22Rv1 (cell line): ENCODE measurements at regions not wholly inside any gene's neighbourhood (a gene's known extent, or its start where the extent isn't known, plus 50 kb on each side); places are given as distances from the start of the nearest gene placed in this dataset.

Experiments
- H3K27ac ChIP-seq: fragments of 450-650 bp; 2 replicates; pipeline ENCODE4 v1.5.1; 2017
- CTCF ChIP-seq: fragments of 450-650 bp; IDR thresholded peaks from 2 replicates; pipeline ENCODE4 v1.5.1; 2017; ENCODE audit warnings: mild to moderate bottlenecking
- ZFX ChIP-seq: fragments of 450-650 bp; IDR thresholded peaks from 2 replicates; pipeline ENCODE4 v1.6.1; 2017; ENCODE audit warnings: antibody characterized with exemption, borderline replicate concordance

DNA sequence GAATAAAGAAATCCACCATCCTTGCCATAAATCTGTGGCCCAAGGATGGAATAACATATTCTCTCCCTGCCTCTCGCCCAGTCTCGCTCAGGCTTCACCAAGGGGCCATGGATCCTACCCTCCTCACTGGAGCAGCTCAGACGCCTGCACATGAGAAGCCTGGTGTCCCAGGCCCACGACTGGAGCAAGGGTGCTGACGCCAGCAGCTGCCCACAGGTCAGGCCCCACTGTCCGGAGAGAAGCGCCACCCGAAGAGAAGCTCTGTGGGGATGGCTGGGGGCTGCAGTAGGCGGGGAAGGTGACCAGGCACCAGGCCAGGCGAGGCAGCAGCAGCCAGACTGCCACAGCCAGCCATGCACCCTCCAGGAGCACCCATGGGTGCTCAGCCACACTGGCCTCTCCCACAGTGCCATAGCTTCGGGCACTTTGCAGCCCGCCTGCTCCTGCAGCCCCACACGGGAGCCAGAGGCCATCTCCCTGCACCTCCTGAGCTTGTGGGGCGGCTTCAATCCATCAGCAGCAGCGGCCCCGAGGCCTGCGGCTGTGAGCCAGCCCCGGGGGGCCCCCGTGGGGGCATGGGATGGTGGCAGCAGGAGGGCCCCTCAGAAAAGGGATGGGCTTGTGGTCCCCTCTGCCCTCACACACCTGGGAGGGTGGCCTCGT, 286.2 kb upstream of the SGK1 start:
- H3K27ac ChIP-seq = no peak overlapping the region
- TF ChIP-seq ZFX (no peak), CTCF (no peak)

GRCh38 chr6:134603561-134603960, 285.6 kb upstream of the SGK1 start:
- TF ChIP-seq CTCF (no peak), ZFX (no peak)

GRCh38 chr6:134602123-134602522, 284.2 kb upstream of the SGK1 start:
- no peak overlapping the region for H3K27ac ChIP-seq
- TF ChIP-seq ZFX = no peak
- no peak for TF ChIP-seq CTCF

More at GRCh38 chr6:134603561-134603960, 285.6 kb upstream of the SGK1 start:
- no peak overlapping the region for H3K27ac ChIP-seq

DNA sequence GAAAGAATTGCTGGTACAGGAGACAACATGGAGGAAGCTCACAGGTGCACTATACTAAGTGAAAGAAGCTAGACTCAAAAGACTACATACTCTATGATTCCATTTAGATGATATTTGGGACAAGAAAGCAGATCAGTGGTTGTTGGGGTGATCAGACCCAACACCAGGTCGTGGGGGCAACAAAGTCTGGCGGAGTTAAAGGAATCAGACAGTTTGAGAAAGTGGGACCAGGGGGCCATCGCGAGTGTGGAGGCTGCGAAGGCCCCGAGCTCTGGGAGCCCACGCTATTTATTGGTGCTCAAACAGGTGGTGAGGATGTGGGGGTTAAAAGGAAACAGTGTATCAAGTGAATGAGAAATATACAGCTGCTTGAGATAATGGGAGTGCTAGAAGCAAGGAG, 282.8 kb upstream of the SGK1 start:
- no peak overlapping the region for H3K27ac ChIP-seq

GRCh38 chr6:134599079-134599478, 281.2 kb upstream of the SGK1 start:
- H3K27ac ChIP-seq = no peak overlapping the region
- TF ChIP-seq ZFX (no peak), CTCF (no peak)

More for the DNA sequence above, 282.8 kb upstream of the SGK1 start:
- TF ChIP-seq ZFX (no peak), CTCF (no peak)

- TF ChIP-seq CTCF (no peak), ZFX (no peak)
- H3K27ac ChIP-seq = no peak overlapping the region
Measured at GRCh38 chr6:134596191-134596590, 278.3 kb upstream of the SGK1 start.

DNA sequence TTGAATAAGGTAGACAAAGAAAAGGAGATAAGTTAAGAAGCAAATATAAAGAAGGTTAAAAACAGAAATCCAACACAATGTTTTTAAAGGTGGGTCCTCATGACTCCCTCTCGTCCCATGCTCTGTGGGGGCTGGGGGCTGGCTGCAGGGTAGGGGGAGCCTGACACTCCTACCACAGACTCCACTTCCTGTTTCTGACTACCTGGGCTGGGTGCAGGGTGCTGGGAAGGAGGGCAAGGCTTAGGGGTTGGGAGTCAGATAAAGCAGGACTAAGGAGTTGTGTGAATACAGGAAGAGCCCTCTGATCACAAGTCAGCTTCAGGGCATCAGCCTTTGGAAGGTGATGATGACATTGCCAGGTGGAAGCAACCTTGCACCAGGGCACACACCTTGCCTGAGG, 277.0 kb upstream of the SGK1 start:
- no peak overlapping the region for H3K27ac ChIP-seq
- TF ChIP-seq CTCF = no peak
